SK-N-SH (cell line): ENCODE measurements at regions not wholly inside any gene's neighbourhood (a gene's known extent, or its start where the extent isn't known, plus 50 kb on each side); places are given as distances from the start of the nearest gene placed in this dataset.

Experiments used
- CTCF ChIA-PET: fragments of 300-600, 350-600 bp; formaldehyde crosslinking; extraction: SDS; loops from one replicate; lab custom pipeline; 2021; lab: Yijun Ruan, JAX
- POLR2A ChIA-PET: fragments of 350-600 bp; sonication (Branson Sonifier 250); formaldehyde crosslinking; extraction: SDS; loops from one replicate; lab custom pipeline; 2020; ENCODE audit warnings: antibody characterized with exemption, inconsistent platforms; lab: Yijun Ruan, JAX
- DNase-seq: peaks from one replicate; pipeline ENCODE4 v3.0.0; 2012
- H2AFZ ChIP-seq: fragments of 200-600 bp; sonication (generic); 2 replicates; pipeline ENCODE4 v1.8.1; 2016; ENCODE audit warnings: antibody characterized with exemption, mild to moderate bottlenecking, low read depth
- H3F3A ChIP-seq: fragments of 200-600 bp; sonication (generic); replicated peaks from 2 replicates; pipeline ENCODE3; 2016; ENCODE audit warnings: antibody characterized with exemption, mild to moderate bottlenecking; ENCODE audit not compliant: insufficient read depth
- H3K27ac ChIP-seq, 2 experiments: fragments of 200-500 bp in 1 of 2; fragments of 200-600 bp in 1 of 2; sonication (Bioruptor generic) in 1 of 2; sonication (generic), shearing (Covaris generic) in 1 of 2; 2 replicates each; pipeline versions ENCODE4 v1.5.1 to v1.6.1; 2014 to 2016; ENCODE audit warnings: low read depth in 2 of 2, inconsistent platforms in 1 of 2, low read length in 1 of 2, mild to moderate bottlenecking in 1 of 2, mixed read lengths in 1 of 2
- H3K27me3 ChIP-seq: fragments of 200-600 bp; sonication (generic), shearing (Covaris generic); 2 replicates; pipeline ENCODE4 v1.6.1; 2016; ENCODE audit warnings: mixed run types; ENCODE audit not compliant: insufficient read depth
- H3K36me3 ChIP-seq, 2 experiments: fragments of 200-500 bp in 1 of 2; fragments of 200-600 bp in 1 of 2; sonication (Bioruptor generic) in 1 of 2; sonication (generic) in 1 of 2; replicated peaks in 1 of 2; 2 replicates each; pipeline versions ENCODE3 to v1.5.1; 2014 to 2016; ENCODE audit warnings: low read length in 1 of 2, mild to moderate bottlenecking in 1 of 2; ENCODE audit not compliant: insufficient read depth in 2 of 2, control insufficient read depth in 1 of 2
- H3K4me1 ChIP-seq, 2 experiments: fragments of 200-500 bp in 1 of 2; fragments of 200-600 bp in 1 of 2; sonication (Bioruptor generic) in 1 of 2; sonication (generic), shearing (Covaris generic) in 1 of 2; 2 replicates each; pipeline versions ENCODE4 v1.5.1 to v1.6.1; 2014 to 2016; ENCODE audit warnings: low read depth in 1 of 2, low read length in 1 of 2, mixed run types in 1 of 2; ENCODE audit not compliant: insufficient read depth in 2 of 2, control insufficient read depth in 1 of 2
- H3K4me2 ChIP-seq: fragments of 200-600 bp; sonication (generic), shearing (Covaris generic); 2 replicates; pipeline ENCODE4 v1.6.1; 2017; ENCODE audit warnings: mixed run types
- H3K4me3 ChIP-seq, 2 experiments: fragments of 200-500 bp in 1 of 2; fragments of 200-600 bp in 1 of 2; sonication (Bioruptor generic) in 1 of 2; sonication (generic), shearing (Covaris generic) in 1 of 2; 2 replicates each; pipeline versions ENCODE4 v1.5.1 to v1.8.1; 2014 to 2016; ENCODE audit warnings: low read depth in 2 of 2, inconsistent platforms in 1 of 2, low read length in 1 of 2, mild to moderate bottlenecking in 1 of 2, mixed read lengths in 1 of 2, moderate library complexity in 1 of 2
- H3K79me2 ChIP-seq: fragments of 200-600 bp; sonication (generic); 2 replicates; pipeline ENCODE4 v1.8.1; 2017; ENCODE audit warnings: mild to moderate bottlenecking; ENCODE audit not compliant: insufficient read depth
- H3K9ac ChIP-seq: fragments of 200-600 bp; sonication (generic); 2 replicates; pipeline ENCODE4 v1.6.1; 2017; ENCODE audit warnings: mixed run types
- H3K9me2 ChIP-seq: fragments of 200-600 bp; sonication (generic); 2 replicates; pipeline ENCODE4 v1.6.1; 2017; ENCODE audit warnings: mixed run types
- H3K9me3 ChIP-seq: fragments of 200-600 bp; sonication (generic); 2 replicates; pipeline ENCODE4 v1.6.1; 2017; ENCODE audit warnings: mixed run types, mild to moderate bottlenecking, moderate library complexity
- H4K20me1 ChIP-seq: fragments of 200-600 bp; sonication (generic); 2 replicates; pipeline ENCODE4 v1.6.1; 2017; ENCODE audit warnings: mild to moderate bottlenecking, mixed run types; ENCODE audit not compliant: insufficient read depth
- CHD2 ChIP-seq: fragments of 150-350 bp; IDR thresholded peaks from 2 replicates; pipeline ENCODE4 v1.6.1; 2018; ENCODE audit warnings: low read length; ENCODE audit not compliant: partially characterized antibody
- CTCF ChIP-seq: fragments of 200-600 bp; sonication (generic); IDR thresholded peaks from 2 replicates; pipeline ENCODE4 v1.6.1; 2017; ENCODE audit warnings: antibody characterized with exemption, mild to moderate bottlenecking, moderate library complexity
- EP300 ChIP-seq, 2 experiments: IDR thresholded peaks; 2 replicates each; pipeline versions ENCODE4 v1.4.0 to v1.6.1; 2012; ENCODE audit warnings: borderline replicate concordance in 1 of 2, low read depth in 1 of 2, low read length in 1 of 2
- FOXJ3 ChIP-seq: sonication (generic); formaldehyde crosslinking; IDR thresholded peaks from 2 replicates; pipeline ENCODE4 v1.5.1; 2020; ENCODE audit warnings: mild to moderate bottlenecking, missing genetic modification reagents
- FOXM1 ChIP-seq: IDR thresholded peaks from 2 replicates; pipeline ENCODE4 v1.4.0; 2012; ENCODE audit warnings: low read depth, mild to moderate bottlenecking
- GATA2 ChIP-seq: sonication (generic); formaldehyde crosslinking; IDR thresholded peaks from 2 replicates; pipeline ENCODE4 v1.5.0; 2020; ENCODE audit warnings: mild to moderate bottlenecking, missing genetic modification reagents
- JUND ChIP-seq: IDR thresholded peaks from 2 replicates; pipeline ENCODE4 v1.4.0; 2012
- MAX ChIP-seq: IDR thresholded peaks from 2 replicates; pipeline ENCODE4 v1.4.0; 2012; ENCODE audit warnings: low read depth
- MXI1 ChIP-seq: IDR thresholded peaks from 2 replicates; pipeline ENCODE4 v1.6.1; 2012; ENCODE audit warnings: mild to moderate bottlenecking, low read depth, low read length, improper control_type of control experiment
- POLR2AphosphoS5 ChIP-seq: IDR thresholded peaks from 2 replicates; pipeline ENCODE4 v1.6.1; 2012; ENCODE audit warnings: low read depth, low read length
- RAD21 ChIP-seq: IDR thresholded peaks from 2 replicates; pipeline ENCODE4 v1.6.1; 2012; ENCODE audit warnings: mild to moderate bottlenecking, low read length
- RFX5 ChIP-seq: IDR thresholded peaks from 2 replicates; pipeline ENCODE4 v1.6.1; 2012; ENCODE audit warnings: mild to moderate bottlenecking, improper control_type of control experiment, low read length
- RXRA ChIP-seq: IDR thresholded peaks from 2 replicates; pipeline ENCODE4 v1.4.0; 2012; ENCODE audit warnings: low read depth, mild to moderate bottlenecking, borderline replicate concordance
- SIN3A ChIP-seq: IDR thresholded peaks from 2 replicates; pipeline ENCODE4 v1.6.1; 2012; ENCODE audit warnings: low read depth, mild to moderate bottlenecking, low read length, moderate library complexity, borderline replicate concordance
- TCF12 ChIP-seq: IDR thresholded peaks from 2 replicates; pipeline ENCODE4 v1.4.0; 2012
- YY1 ChIP-seq: IDR thresholded peaks from 2 replicates; pipeline ENCODE4 v1.4.0; 2012; ENCODE audit warnings: low read depth, mild to moderate bottlenecking
- ZBTB33 ChIP-seq: IDR thresholded peaks from 2 replicates; pipeline ENCODE4 v1.4.0; 2012; ENCODE audit warnings: low read depth, borderline replicate concordance
- WGBS: methylation state at CpG from one replicate; pipeline ENCODE4 v1.1.6; 2017; ENCODE audit warnings: low lambda C conversion rate; 5-methylcytosine and 5-hydroxymethylcytosine counted together

GRCh38 chr7:33788531-33788930 lies 116.8 kb upstream of the BMPER start:
- H3K79me2 ChIP-seq: no peaks in the 10 kb centered on the region
- no peaks in the 10 kb centered on the region for H3K9me2 ChIP-seq
- no peak overlapping the region for H3K4me3 ChIP-seq
- POLR2A ChIA-PET: no interaction called here
- WGBS: 84% methylated on average over 6 of the region's 6 CpGs
- CTCF ChIA-PET: no interaction called here
- no peak for DNase-seq
- TF ChIP-seq TCF12: no peak
- no peak for TF ChIP-seq FOXM1
- TF ChIP-seq YY1: no peak
- no peak for TF ChIP-seq ZBTB33
- no peak for TF ChIP-seq FOXJ3 (CRISPR knock-in tag)
- TF ChIP-seq RFX5: no peak
- no peak for TF ChIP-seq CHD2
- no peak for TF ChIP-seq CTCF
- no peak for TF ChIP-seq RXRA
- TF ChIP-seq EP300 (IDR thresholded peaks at IDR 0.05; ENCODE audit: borderline replicate concordance in 1 of 2, low read depth in 1 of 2, low read length in 1 of 2): no peak
- no peak for TF ChIP-seq RAD21
- no peak for TF ChIP-seq POLR2AphosphoS5
- TF ChIP-seq MXI1: no peak
- TF ChIP-seq GATA2: no peak
- no peak for TF ChIP-seq SIN3A
- TF ChIP-seq MAX: no peak
- TF ChIP-seq JUND: no peak
- TF ChIP-seq, all 33 proteins: peak for 0
- H2AFZ ChIP-seq: no peak overlapping the region
- peaks cover 4 to 16% of the 10 kb centered on the region in 2 experiments; a peak in 3 of 4 replicates for H3K4me1 ChIP-seq
- no peaks in the 10 kb centered on the region for H4K20me1 ChIP-seq
- no peak overlapping the region for H3K4me2 ChIP-seq
- no peaks in the 10 kb centered on the region for H3K27me3 ChIP-seq
- no peaks in the 10 kb centered on the region for H3F3A ChIP-seq
- H3K9me3 ChIP-seq: no peaks in the 10 kb centered on the region
- no peak overlapping the region for H3K9ac ChIP-seq
- H3K36me3 ChIP-seq: no peaks in the 10 kb centered on the region
- no peak overlapping the region for H3K27ac ChIP-seq
